ENCODE measurements at regions not wholly inside any gene's neighbourhood (a gene's known extent, or its start where the extent isn't known, plus 50 kb on each side); places are given as distances from the start of the nearest gene placed in this dataset.

DNA sequence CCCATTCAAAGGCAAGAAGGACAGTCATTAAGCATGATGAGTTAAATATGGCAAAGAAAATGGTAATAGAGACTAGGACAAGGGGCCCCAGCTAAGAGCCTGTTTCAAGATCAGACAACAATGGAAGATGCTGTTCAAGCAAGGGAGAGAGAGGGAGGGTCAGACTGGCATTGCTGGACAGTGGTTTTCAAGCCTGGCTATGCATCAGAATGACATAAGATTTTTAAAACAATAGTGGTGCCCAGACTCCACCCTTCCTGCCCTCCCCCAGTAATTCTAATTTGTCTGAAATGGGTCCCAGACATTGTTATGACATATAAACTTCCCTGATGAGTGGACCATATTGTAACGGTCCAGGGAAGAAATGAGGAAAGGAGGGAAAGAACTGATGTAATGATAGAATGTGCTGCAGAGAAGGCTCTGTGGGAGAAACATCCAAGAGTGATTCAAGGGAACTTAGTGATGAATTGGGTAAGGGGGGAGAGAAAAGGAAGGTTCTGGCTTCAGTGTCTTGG, 112.9 kb upstream of the TRIB2 start:
- no peak overlapping the region for H3K4me3 ChIP-seq (ENCODE audit: low read length)
- no peaks in the 10 kb centered on the region for H3K9me3 ChIP-seq (ENCODE audit: low read length)
- no peaks in the 10 kb centered on the region for H3K36me3 ChIP-seq (ENCODE audit: insufficient read depth, low read length)
- H3K27me3 ChIP-seq (ENCODE audit: insufficient read depth, low read length), result no peaks in the 10 kb centered on the region
- peaks cover 4% of the 10 kb centered on the region for H3K4me1 ChIP-seq (ENCODE audit: insufficient read depth, low read length)
- H2AFZ ChIP-seq (ENCODE audit: low read depth, low read length), result no peak overlapping the region

DNA sequence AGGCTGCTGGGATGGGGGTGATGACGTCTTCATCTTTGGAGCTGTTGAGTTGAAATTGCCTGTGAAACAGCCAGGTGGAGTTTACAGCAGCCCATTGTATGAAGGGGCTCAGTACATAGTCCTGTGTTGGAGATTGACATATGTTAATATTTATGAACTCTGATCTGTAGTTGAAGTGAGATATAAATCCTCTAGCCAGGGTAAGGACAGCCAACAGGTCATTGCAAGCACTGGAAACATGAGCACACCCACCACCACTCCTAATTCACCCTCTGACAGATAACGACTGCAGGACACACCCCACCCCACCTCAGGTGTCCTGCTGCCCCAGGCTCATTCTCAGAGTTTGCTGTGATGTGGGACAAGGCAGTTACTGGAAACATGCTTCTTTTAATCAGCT, 112.4 kb upstream of the TRIB2 start:
- Histone ChIP-seq H3K27me3 (ENCODE audit: insufficient read depth, low read length) (no peaks in the 10 kb centered on the region), H2AFZ (ENCODE audit: low read depth, low read length) (no peak overlapping the region), H3K36me3 (ENCODE audit: insufficient read depth, low read length) (no peaks in the 10 kb centered on the region), H3K4me1 (ENCODE audit: insufficient read depth, low read length) (peaks cover 4% of the 10 kb centered on the region), H3K9me3 (ENCODE audit: low read length) (no peaks in the 10 kb centered on the region), H3K4me3 (ENCODE audit: low read length) (no peak overlapping the region)

DNA sequence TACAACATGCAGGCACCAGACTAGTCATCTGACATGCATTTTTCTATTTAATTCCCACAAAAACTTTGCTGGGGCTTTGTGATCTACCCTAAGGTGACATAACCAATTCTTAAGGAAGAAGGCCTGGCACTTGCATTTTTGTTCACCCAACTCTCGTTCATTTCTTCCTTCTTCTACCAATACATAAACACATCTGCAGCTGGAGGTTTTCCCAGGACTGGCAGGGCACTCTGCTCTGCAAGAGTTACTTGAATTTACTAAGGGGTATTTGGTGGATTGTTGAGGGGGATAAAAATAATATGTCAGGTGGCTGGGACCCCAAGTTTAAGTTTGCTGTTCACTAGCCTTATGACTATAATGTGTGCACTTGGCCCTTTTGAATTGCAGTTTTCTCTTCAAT, 111.4 kb upstream of the TRIB2 start:
- no peaks in the 10 kb centered on the region for H3K27me3 ChIP-seq (ENCODE audit: insufficient read depth, low read length)
- no peaks in the 10 kb centered on the region for H3K36me3 ChIP-seq (ENCODE audit: insufficient read depth, low read length)
- peaks cover 4% of the 10 kb centered on the region for H3K4me1 ChIP-seq (ENCODE audit: insufficient read depth, low read length)
- H3K9me3 ChIP-seq (ENCODE audit: low read length), result no peaks in the 10 kb centered on the region
- no peak overlapping the region for H2AFZ ChIP-seq (ENCODE audit: low read depth, low read length)
- H3K4me3 ChIP-seq (ENCODE audit: low read length), result no peak overlapping the region

DNA sequence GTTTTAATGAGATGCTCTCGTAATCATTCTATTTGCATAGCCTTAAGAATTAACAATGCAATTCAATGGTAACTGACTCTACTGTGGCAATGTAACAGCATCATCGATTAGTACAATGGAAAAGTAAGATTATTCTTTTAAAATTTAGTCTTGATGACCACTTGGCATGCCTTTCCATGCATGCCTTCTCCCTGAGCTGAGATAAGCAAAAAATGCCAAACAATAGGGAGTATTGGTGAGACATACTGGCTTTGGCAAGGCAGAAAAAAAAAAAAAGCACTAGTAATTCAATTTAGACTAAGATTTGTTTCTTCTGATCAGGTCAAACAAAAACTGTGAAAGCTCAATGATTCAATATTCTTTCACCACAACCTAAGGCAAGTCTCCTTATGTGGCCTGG, 110.8 kb upstream of the TRIB2 start:
- no peak overlapping the region for H2AFZ ChIP-seq (ENCODE audit: low read depth, low read length)
- no peaks in the 10 kb centered on the region for H3K36me3 ChIP-seq (ENCODE audit: insufficient read depth, low read length)
- H3K4me1 ChIP-seq (ENCODE audit: insufficient read depth, low read length), result peaks cover 4% of the 10 kb centered on the region
- no peaks in the 10 kb centered on the region for H3K27me3 ChIP-seq (ENCODE audit: insufficient read depth, low read length)
- H3K9me3 ChIP-seq (ENCODE audit: low read length), result no peaks in the 10 kb centered on the region
- no peak overlapping the region for H3K4me3 ChIP-seq (ENCODE audit: low read length)

DNA sequence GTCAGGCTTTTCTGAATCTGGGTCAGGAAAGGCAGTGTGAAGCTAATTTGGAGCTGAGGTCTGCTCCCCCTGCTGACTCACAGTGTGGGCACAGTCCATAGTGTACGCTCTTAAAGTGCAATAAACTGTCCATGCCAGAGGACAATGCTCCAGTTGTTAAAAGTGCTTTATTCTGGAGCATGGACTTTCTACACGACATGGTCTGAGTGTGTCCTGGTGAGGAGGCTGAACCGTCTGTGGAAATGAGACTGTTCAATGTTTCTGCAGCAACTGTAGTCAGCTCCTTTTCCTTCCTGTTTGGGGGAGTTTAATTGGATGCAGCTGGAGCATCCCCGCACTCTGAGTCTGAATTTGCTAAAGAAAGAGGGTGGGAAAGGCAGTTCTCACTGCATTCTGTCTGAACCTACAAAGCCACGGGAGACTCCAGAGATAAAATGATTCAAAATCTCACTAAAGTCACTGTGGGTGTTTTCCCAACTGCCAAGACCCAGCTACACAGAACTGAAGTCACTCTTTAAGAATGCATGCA, 110.2 kb upstream of the TRIB2 start:
- Histone ChIP-seq H3K4me1 (ENCODE audit: insufficient read depth, low read length) (peaks cover 4% of the 10 kb centered on the region), H3K36me3 (ENCODE audit: insufficient read depth, low read length) (no peaks in the 10 kb centered on the region), H3K4me3 (ENCODE audit: low read length) (no peak overlapping the region)

DNA sequence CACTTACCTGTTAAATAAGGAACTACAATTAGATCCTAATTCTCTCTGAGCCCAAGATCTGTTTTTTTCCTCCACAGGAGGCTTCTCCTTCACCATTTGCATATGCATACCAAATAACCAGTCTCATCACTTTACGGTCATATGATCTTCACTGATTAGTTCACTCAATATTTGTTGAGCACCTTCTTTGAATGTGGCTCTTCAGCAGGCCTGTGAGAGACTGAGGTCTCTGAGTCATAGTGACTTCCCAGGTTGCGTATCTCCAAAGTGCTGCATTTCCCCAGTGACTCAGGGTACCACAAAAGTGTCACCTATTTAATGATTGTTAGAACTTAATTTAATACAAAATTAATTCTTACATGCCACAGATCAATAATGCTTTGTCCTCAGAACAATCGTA, 108.8 kb upstream of the TRIB2 start:
- no peak overlapping the region for H3K4me3 ChIP-seq (ENCODE audit: low read length)
- H3K36me3 ChIP-seq (ENCODE audit: insufficient read depth, low read length), result no peaks in the 10 kb centered on the region
- no peaks in the 10 kb centered on the region for H3K27me3 ChIP-seq (ENCODE audit: insufficient read depth, low read length)
- H3K9me3 ChIP-seq (ENCODE audit: low read length), result no peaks in the 10 kb centered on the region
- no peak overlapping the region for H2AFZ ChIP-seq (ENCODE audit: low read depth, low read length)
- H3K4me1 ChIP-seq (ENCODE audit: insufficient read depth, low read length), result peaks cover 4% of the 10 kb centered on the region

More for the DNA sequence above, 110.2 kb upstream of the TRIB2 start:
- no peaks in the 10 kb centered on the region for H3K9me3 ChIP-seq (ENCODE audit: low read length)
- no peaks in the 10 kb centered on the region for H3K27me3 ChIP-seq (ENCODE audit: insufficient read depth, low read length)
- H2AFZ ChIP-seq (ENCODE audit: low read depth, low read length), result no peak overlapping the region

DNA sequence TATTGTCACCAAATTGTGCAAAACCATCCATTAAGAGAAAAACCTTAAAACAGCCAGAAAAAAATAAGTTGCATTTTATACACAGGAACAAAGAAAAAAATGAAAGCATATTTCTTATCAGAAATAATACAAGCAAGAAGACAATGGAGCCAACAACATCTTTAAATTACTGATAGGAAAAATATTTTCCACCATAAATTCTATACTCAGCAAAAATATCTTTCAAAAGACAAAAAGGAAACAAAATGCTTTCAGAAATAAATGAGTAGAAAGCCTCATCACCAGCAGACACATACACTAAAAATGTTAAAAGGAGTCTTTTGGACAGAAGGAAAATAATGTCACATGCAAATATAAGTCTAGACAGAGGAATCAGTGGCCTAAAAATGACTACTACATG, 106.4 kb upstream of the TRIB2 start:
- Histone ChIP-seq H3K36me3 (ENCODE audit: insufficient read depth, low read length) (no peaks in the 10 kb centered on the region), H2AFZ (ENCODE audit: low read depth, low read length) (no peak overlapping the region), H3K27me3 (ENCODE audit: insufficient read depth, low read length) (no peaks in the 10 kb centered on the region), H3K9me3 (ENCODE audit: low read length) (no peaks in the 10 kb centered on the region), H3K4me3 (ENCODE audit: low read length) (no peak overlapping the region), H3K4me1 (ENCODE audit: insufficient read depth, low read length) (no peaks in the 10 kb centered on the region)

DNA sequence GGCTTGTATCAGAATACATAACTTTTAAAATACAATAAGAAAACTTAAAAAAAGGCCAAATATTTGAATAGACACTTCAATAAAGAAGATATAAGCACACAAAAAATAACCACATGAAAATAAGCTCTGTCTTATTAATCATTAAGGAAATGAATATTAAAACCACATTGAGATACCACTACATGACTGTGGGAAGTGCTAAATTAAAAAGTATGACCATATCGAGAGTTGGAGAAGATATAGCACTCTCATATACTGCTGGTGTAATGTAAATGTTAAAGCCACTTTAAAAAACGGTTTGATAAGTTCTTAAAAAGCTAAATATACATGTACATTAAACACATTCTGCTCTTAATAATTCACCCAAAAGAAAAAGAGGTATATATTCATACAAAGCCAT, 104.6 kb upstream of the TRIB2 start:
- Histone ChIP-seq H2AFZ (ENCODE audit: low read depth, low read length) (no peak overlapping the region), H3K27me3 (ENCODE audit: insufficient read depth, low read length) (no peaks in the 10 kb centered on the region), H3K36me3 (ENCODE audit: insufficient read depth, low read length) (no peaks in the 10 kb centered on the region), H3K4me3 (ENCODE audit: low read length) (no peak overlapping the region), H3K9me3 (ENCODE audit: low read length) (no peaks in the 10 kb centered on the region), H3K4me1 (ENCODE audit: insufficient read depth, low read length) (no peaks in the 10 kb centered on the region)

DNA sequence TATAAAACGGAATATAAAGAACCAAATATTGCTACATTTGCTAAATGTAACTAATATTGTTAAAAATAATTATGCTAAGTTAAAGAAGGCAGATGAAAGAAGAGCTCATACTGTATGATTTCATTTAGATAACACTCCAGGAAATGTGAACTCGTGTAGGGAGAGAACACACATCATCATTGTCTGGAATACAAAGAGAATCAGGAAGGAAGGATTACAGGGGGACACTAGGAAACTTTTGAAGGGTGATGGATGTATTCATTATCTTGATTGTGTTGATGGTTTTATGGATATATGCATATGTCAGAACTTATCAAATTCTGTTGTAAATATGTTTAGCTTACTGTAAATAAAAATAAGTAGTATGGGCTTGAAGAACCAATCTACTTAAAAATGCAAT, 104.1 kb upstream of the TRIB2 start:
- Histone ChIP-seq H3K9me3 (ENCODE audit: low read length) (no peaks in the 10 kb centered on the region), H2AFZ (ENCODE audit: low read depth, low read length) (no peak overlapping the region), H3K36me3 (ENCODE audit: insufficient read depth, low read length) (no peaks in the 10 kb centered on the region), H3K27me3 (ENCODE audit: insufficient read depth, low read length) (no peaks in the 10 kb centered on the region), H3K4me3 (ENCODE audit: low read length) (no peak overlapping the region), H3K4me1 (ENCODE audit: insufficient read depth, low read length) (no peaks in the 10 kb centered on the region)

DNA sequence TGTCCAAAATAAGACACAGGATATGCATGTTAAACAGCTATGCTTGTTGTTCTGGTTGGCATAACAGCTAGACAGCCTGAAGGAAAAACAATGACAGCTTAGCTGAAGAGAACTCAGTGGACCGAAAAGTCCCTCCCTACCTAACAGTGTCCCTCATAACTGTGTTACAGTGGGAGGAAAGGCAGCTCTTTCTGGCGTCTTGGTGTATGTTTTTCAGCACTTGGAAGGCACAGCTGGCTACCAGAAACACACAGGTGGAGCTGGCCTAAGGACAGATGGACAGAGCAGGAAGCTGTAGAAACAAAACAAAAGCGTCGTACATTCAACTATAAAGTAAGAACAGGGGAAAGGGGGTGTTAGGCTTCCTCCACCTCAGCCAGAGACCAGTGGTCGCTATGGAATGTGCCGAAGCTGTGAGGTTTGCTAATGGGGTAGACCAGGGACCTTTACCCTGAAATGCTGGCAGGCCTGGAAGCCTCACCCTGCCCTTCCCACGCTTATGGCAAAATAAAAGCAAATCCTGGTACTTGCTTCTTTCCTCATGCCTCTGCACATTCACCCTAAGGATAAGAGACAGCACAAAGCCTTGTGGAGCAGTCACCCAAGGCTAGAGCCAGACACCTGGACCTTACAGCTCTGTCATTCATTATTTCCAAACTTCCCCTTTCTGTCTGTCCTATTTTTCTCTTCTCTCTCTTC, 103.5 kb upstream of the TRIB2 start:
- H3K9me3 ChIP-seq (ENCODE audit: low read length), result no peaks in the 10 kb centered on the region
- H3K36me3 ChIP-seq (ENCODE audit: insufficient read depth, low read length), result no peaks in the 10 kb centered on the region
- no peaks in the 10 kb centered on the region for H3K27me3 ChIP-seq (ENCODE audit: insufficient read depth, low read length)
- H3K4me3 ChIP-seq (ENCODE audit: low read length), result no peak overlapping the region
- H2AFZ ChIP-seq (ENCODE audit: low read depth, low read length), result no peak overlapping the region
- H3K4me1 ChIP-seq (ENCODE audit: insufficient read depth, low read length), result no peaks in the 10 kb centered on the region

DNA sequence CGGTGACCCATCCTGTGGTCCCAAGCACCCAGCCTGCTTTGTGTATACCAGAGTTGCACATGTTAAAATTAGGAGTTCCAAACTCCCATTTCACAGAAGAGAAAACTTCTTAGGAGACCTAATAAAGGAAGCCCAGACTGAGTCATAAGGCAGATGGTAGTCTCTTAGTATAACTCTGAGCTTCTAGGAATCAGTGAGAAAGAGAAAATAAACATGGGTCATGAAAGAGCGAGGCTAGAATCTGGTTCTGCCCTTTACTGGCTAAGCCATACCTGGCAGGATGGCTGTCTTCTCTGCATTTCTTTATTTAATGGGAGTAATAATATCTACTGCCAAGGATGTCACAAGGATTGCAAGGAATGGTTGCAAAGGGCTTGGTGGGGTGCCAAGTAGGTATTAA, 101.2 kb upstream of the TRIB2 start:
- Histone ChIP-seq H3K27me3 (ENCODE audit: insufficient read depth, low read length) (no peaks in the 10 kb centered on the region), H3K9me3 (ENCODE audit: low read length) (no peaks in the 10 kb centered on the region), H3K4me3 (ENCODE audit: low read length) (no peak overlapping the region), H3K36me3 (ENCODE audit: insufficient read depth, low read length) (no peaks in the 10 kb centered on the region), H2AFZ (ENCODE audit: low read depth, low read length) (no peak overlapping the region), H3K4me1 (ENCODE audit: insufficient read depth, low read length) (no peaks in the 10 kb centered on the region)

DNA sequence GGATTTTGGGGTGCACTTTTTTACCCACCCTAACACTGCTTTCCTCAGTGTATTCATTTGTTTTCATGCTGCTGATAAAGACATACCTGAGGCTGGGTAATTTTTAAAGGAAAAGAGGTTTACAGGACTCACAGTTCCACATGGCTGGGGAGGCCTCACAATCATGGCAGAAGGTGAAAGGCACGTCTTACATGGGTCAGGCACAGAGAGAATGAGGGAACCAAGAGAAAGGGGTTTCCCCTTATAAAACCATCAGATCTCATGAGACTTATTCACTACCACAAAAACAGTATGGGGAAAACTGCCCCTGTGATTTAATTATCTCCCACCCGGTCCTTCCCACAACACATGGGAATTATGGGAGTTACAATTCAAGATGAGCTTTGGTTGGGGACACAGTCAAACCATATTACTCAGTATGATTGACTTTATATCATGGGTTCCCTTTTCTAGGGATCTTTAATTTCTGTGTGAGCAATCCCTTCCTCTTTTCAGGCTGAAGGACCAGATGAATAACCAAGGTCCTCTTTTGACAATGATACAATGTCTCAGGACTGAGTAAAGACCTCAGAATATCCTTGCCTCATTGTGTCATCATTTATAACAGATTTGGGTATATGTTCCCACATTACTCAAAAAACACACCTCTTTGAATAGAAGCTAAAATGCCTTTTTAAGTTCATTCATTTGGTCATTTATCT, 100.1 kb upstream of the TRIB2 start:
- H3K9me3 ChIP-seq (ENCODE audit: low read length), result no peaks in the 10 kb centered on the region
- no peaks in the 10 kb centered on the region for H3K27me3 ChIP-seq (ENCODE audit: insufficient read depth, low read length)
- no peak overlapping the region for H2AFZ ChIP-seq (ENCODE audit: low read depth, low read length)
- no peaks in the 10 kb centered on the region for H3K4me1 ChIP-seq (ENCODE audit: insufficient read depth, low read length)
- H3K4me3 ChIP-seq (ENCODE audit: low read length), result no peak overlapping the region
- no peaks in the 10 kb centered on the region for H3K36me3 ChIP-seq (ENCODE audit: insufficient read depth, low read length)

DNA sequence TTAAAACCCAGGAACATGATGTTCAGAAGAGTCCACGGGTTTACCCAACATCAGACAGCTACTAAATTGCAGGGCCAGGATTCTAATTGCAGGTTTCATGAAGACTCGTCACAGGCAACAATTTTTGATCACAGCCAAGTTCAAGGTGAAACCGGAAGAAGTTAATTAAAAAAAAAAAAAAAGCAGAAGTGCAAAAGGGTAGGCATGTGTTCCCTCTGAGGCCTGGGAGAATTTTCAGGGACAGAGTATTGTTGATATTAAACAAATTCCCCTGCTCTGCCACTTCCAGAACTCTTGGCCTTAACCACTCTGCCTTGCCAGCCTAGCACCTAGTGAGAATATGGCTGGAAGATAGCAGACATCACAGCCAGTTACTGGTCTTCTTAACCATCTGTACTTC, 99.4 kb upstream of the TRIB2 start:
- H3K4me1 ChIP-seq (ENCODE audit: insufficient read depth, low read length), result no peaks in the 10 kb centered on the region
- H3K9me3 ChIP-seq (ENCODE audit: low read length), result no peaks in the 10 kb centered on the region
- no peaks in the 10 kb centered on the region for H3K36me3 ChIP-seq (ENCODE audit: insufficient read depth, low read length)
- no peak overlapping the region for H3K4me3 ChIP-seq (ENCODE audit: low read length)
- no peak overlapping the region for H2AFZ ChIP-seq (ENCODE audit: low read depth, low read length)
- no peaks in the 10 kb centered on the region for H3K27me3 ChIP-seq (ENCODE audit: insufficient read depth, low read length)
